ENCODE measurements at regions not wholly inside any gene's neighbourhood (a gene's known extent, or its start where the extent isn't known, plus 50 kb on each side); places are given as distances from the start of the nearest gene placed in this dataset.

DNA sequence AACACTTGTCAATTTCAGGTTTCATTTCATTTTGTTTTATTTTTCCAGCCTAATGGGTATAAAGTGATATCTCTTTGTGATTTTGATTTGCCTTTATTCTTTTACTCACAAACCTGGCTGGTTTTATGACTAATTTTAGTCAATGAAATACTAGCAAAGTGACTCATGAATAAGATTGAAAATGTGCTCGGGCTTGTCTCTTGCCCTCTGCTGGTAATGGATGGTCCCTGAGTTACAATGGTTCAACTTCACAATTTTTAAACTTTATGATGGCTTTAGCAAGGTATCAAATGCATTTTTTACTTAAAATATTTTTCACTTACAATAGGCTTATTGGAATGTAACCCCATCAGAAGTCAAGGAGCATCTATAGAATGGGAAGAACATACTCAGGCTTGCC lies 431.4 kb upstream of the CCNG1 start:
- H3K9me3 Mint-ChIP-seq (ENCODE audit: low read depth, unreplicated experiment) = peaks cover 12% of the 10 kb centered on the region
- BruUV-seq (replicated peaks) = no TSS peak
- no peaks in the 10 kb centered on the region for H3K27me3 Mint-ChIP-seq (ENCODE audit: unreplicated experiment)
- no peak for DNase-seq
- CTCF ChIA-PET = no interaction called here
- no peaks in the 10 kb centered on the region for H3K36me3 Mint-ChIP-seq (ENCODE audit: insufficient read depth, unreplicated experiment)
- intact Hi-C loops (cut with micrococcal nuclease; ENCODE audit: unreplicated experiment) = no loop called here
- TF ChIP-seq, protein P1, sequence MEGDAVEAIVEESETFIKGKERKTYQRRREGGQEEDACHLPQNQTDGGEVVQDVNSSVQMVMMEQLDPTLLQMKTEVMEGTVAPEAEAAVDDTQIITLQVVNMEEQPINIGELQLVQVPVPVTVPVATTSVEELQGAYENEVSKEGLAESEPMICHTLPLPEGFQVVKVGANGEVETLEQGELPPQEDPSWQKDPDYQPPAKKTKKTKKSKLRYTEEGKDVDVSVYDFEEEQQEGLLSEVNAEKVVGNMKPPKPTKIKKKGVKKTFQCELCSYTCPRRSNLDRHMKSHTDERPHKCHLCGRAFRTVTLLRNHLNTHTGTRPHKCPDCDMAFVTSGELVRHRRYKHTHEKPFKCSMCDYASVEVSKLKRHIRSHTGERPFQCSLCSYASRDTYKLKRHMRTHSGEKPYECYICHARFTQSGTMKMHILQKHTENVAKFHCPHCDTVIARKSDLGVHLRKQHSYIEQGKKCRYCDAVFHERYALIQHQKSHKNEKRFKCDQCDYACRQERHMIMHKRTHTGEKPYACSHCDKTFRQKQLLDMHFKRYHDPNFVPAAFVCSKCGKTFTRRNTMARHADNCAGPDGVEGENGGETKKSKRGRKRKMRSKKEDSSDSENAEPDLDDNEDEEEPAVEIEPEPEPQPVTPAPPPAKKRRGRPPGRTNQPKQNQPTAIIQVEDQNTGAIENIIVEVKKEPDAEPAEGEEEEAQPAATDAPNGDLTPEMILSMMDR (IDR thresholded peaks at IDR 0.05; ENCODE audit: unreplicated experiment) = no peak
- no peak overlapping the region for H3K4me3 Mint-ChIP-seq (ENCODE audit: low read depth, unreplicated experiment)
- H3K4me1 Mint-ChIP-seq (ENCODE audit: low read depth, unreplicated experiment) = no peaks in the 10 kb centered on the region
- H3K27ac Mint-ChIP-seq (ENCODE audit: unreplicated experiment) = no peak overlapping the region

DNA sequence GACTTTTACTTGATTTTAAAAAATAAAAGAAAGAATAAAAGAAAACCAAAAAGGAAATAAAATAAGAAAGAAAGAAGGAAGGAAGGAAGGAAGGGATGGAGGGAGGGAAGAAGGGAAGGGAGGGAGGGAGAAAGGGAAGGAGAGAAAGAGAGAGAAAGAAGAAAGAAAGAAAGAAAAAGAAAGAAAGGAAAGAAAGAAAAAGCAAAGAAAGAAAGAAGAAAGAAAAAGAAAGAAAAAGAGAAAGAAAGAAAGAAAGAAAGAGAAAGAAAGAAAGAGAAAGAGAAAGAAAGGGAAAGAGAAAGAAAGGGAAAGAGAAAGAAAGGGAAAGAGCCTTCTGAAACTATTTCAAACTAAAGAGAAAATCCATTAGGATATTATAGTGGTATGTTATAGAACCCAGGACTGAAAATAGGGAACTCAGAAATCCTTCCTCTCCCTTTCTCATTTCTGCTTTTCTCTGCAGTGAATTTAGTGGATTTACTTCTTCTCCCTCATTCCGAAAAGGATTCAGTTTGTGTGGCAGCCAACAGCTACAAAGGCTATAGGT lies 414.7 kb upstream of the CCNG1 start:
- no peak overlapping the region for H3K4me3 Mint-ChIP-seq (ENCODE audit: low read depth, unreplicated experiment)
- intact Hi-C loops (cut with micrococcal nuclease; ENCODE audit: unreplicated experiment) = no loop called here
- peaks cover 19% of the 10 kb centered on the region for H3K9me3 Mint-ChIP-seq (ENCODE audit: low read depth, unreplicated experiment)
- CTCF ChIA-PET = no interaction called here
- no peaks in the 10 kb centered on the region for H3K4me1 Mint-ChIP-seq (ENCODE audit: low read depth, unreplicated experiment)
- no peaks in the 10 kb centered on the region for H3K36me3 Mint-ChIP-seq (ENCODE audit: insufficient read depth, unreplicated experiment)
- no TSS peak for BruUV-seq (replicated peaks)
- TF ChIP-seq, protein P1 (IDR thresholded peaks at IDR 0.05; ENCODE audit: unreplicated experiment) = no peak
- no peak overlapping the region for H3K27ac Mint-ChIP-seq (ENCODE audit: unreplicated experiment)
- DNase-seq = no peak
- no peaks in the 10 kb centered on the region for H3K27me3 Mint-ChIP-seq (ENCODE audit: unreplicated experiment)

DNA sequence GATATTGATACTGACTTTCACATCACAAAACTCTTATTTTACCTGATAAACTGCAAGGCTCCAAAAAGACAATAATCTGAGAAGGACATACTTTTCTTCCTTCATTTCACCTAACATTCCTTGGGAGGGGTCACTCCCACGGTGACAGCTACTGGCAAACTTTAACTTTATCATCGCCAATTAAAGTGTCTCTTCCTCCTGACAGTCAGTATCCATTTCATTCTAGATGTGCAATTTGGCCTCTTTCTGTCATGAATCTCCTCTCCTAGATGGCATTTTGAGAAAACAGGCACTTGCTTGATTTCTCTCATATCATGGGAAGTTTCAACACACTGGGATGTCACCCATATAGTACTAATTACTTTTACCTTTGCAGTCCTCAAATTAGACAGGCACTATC lies 413.5 kb upstream of the CCNG1 start:
- Mint-ChIP-seq H3K27me3 (ENCODE audit: unreplicated experiment) (no peaks in the 10 kb centered on the region), H3K4me3 (ENCODE audit: low read depth, unreplicated experiment) (no peak overlapping the region), H3K36me3 (ENCODE audit: insufficient read depth, unreplicated experiment) (no peaks in the 10 kb centered on the region), H3K4me1 (ENCODE audit: low read depth, unreplicated experiment) (no peaks in the 10 kb centered on the region), H3K9me3 (ENCODE audit: low read depth, unreplicated experiment) (peaks cover 22% of the 10 kb centered on the region), H3K27ac (ENCODE audit: unreplicated experiment) (no peak overlapping the region)
- no peak for DNase-seq
- CTCF ChIA-PET = no interaction called here
- no TSS peak for BruUV-seq (replicated peaks)
- intact Hi-C loops (cut with micrococcal nuclease; ENCODE audit: unreplicated experiment) = no loop called here
- TF ChIP-seq, protein P1 (IDR thresholded peaks at IDR 0.05; ENCODE audit: unreplicated experiment) = no peak

DNA sequence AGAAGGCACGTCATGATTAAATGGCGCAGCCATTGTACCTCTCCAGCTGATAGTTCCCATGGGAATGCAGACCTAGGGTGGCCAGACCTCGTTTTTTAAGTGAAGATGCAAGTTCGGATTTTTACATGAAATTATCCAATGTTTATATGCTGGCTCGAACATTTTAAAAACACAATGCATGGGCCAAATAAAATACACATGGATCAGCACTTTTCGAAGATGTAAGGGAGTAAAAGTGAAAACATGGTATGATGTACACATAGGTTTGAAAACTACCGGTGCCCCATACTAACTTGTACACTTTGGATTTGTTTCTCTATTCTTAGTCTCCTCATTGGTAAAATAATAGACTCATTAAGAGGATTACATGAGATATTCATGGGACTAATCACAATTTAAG lies 412.5 kb upstream of the CCNG1 start:
- Mint-ChIP-seq H3K4me1 (ENCODE audit: low read depth, unreplicated experiment) (no peaks in the 10 kb centered on the region), H3K36me3 (ENCODE audit: insufficient read depth, unreplicated experiment) (no peaks in the 10 kb centered on the region), H3K27me3 (ENCODE audit: unreplicated experiment) (no peaks in the 10 kb centered on the region), H3K4me3 (ENCODE audit: low read depth, unreplicated experiment) (no peak overlapping the region), H3K9me3 (ENCODE audit: low read depth, unreplicated experiment) (peaks cover 24% of the 10 kb centered on the region), H3K27ac (ENCODE audit: unreplicated experiment) (no peak overlapping the region)
- CTCF ChIA-PET = no interaction called here
- no peak for DNase-seq
- TF ChIP-seq, protein P1 (IDR thresholded peaks at IDR 0.05; ENCODE audit: unreplicated experiment) = no peak
- intact Hi-C loops (cut with micrococcal nuclease; ENCODE audit: unreplicated experiment) = no loop called here
- BruUV-seq (replicated peaks) = no TSS peak

Measured in Calu3 (cell line).